H1 (cell line): ENCODE measurements at regions not wholly inside any gene's neighbourhood (a gene's known extent, or its start where the extent isn't known, plus 50 kb on each side); places are given as distances from the start of the nearest gene placed in this dataset.

Source experiments
- GABPA ChIP-seq: IDR thresholded peaks from 2 replicates; pipeline ENCODE4 v1.6.1; 2011; ENCODE audit warnings: mild to moderate bottlenecking, low read length, moderate library complexity, borderline replicate concordance; ENCODE audit not compliant: insufficient read depth
- JUN ChIP-seq: IDR thresholded peaks from 2 replicates; pipeline ENCODE4 v1.6.1; 2011; ENCODE audit warnings: low read depth, mild to moderate bottlenecking, improper control_type of control experiment, low read length
- RFX5 ChIP-seq: IDR thresholded peaks from 2 replicates; pipeline ENCODE4 v1.6.1; 2011; ENCODE audit warnings: low read depth, low read length, improper control_type of control experiment, borderline replicate concordance
- SIN3A ChIP-seq, 2 experiments: IDR thresholded peaks in 1 of 2; conservative IDR thresholded peaks in 1 of 2; 2 replicates each; pipeline ENCODE4 v1.6.1; 2011 to 2012; ENCODE audit warnings: low read length in 2 of 2, improper control_type of control experiment in 1 of 2, low read depth in 1 of 2, mild to moderate bottlenecking in 1 of 2
- SIRT6 ChIP-seq: IDR thresholded peaks from one replicate; pipeline ENCODE4 v1.7.1; 2012; ENCODE audit warnings: low read length, inconsistent platforms
- SUZ12 ChIP-seq: fragments of 200-600 bp; sonication (generic); IDR thresholded peaks from 2 replicates; pipeline ENCODE4 v1.6.1; 2012; ENCODE audit warnings: mild to moderate bottlenecking, inconsistent platforms, low read length, moderate library complexity, mixed read lengths
- TF ChIP-seq, protein P1 (sequence below): fragments of 300-600 bp; sonication (generic); IDR thresholded peaks from 2 replicates; pipeline ENCODE4 v1.7.1; 2012; ENCODE audit warnings: low read length, moderate library complexity, mild to moderate bottlenecking, inconsistent platforms; ENCODE audit not compliant: insufficient replicate concordance
- TF ChIP-seq, protein P2 (sequence below): IDR thresholded peaks from 2 replicates; pipeline ENCODE4 v1.6.1; 2011; ENCODE audit warnings: low read depth, mild to moderate bottlenecking, low read length; ENCODE audit not compliant: insufficient read depth

DNA sequence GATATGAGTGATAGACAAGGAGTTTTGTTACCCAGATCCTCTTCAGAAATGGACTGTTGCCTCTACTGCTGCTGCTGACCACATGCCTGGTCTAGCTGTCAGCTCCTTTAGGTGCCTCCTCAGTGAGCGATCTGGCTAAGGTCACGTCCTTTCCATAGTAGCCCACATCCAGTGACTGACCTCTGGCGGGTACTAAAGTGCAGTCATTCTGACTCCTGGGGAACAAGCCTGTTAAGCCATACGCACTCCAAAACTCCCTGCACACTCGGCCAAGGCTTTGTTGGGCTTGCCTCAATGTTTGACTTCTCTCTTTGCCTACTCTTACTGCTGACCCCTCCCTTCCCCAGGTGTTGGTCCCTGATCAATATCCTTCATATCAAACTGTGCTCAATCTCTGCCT is 685.2 kb downstream of the IRS1 start (continued):
- TF ChIP-seq, protein P1, sequence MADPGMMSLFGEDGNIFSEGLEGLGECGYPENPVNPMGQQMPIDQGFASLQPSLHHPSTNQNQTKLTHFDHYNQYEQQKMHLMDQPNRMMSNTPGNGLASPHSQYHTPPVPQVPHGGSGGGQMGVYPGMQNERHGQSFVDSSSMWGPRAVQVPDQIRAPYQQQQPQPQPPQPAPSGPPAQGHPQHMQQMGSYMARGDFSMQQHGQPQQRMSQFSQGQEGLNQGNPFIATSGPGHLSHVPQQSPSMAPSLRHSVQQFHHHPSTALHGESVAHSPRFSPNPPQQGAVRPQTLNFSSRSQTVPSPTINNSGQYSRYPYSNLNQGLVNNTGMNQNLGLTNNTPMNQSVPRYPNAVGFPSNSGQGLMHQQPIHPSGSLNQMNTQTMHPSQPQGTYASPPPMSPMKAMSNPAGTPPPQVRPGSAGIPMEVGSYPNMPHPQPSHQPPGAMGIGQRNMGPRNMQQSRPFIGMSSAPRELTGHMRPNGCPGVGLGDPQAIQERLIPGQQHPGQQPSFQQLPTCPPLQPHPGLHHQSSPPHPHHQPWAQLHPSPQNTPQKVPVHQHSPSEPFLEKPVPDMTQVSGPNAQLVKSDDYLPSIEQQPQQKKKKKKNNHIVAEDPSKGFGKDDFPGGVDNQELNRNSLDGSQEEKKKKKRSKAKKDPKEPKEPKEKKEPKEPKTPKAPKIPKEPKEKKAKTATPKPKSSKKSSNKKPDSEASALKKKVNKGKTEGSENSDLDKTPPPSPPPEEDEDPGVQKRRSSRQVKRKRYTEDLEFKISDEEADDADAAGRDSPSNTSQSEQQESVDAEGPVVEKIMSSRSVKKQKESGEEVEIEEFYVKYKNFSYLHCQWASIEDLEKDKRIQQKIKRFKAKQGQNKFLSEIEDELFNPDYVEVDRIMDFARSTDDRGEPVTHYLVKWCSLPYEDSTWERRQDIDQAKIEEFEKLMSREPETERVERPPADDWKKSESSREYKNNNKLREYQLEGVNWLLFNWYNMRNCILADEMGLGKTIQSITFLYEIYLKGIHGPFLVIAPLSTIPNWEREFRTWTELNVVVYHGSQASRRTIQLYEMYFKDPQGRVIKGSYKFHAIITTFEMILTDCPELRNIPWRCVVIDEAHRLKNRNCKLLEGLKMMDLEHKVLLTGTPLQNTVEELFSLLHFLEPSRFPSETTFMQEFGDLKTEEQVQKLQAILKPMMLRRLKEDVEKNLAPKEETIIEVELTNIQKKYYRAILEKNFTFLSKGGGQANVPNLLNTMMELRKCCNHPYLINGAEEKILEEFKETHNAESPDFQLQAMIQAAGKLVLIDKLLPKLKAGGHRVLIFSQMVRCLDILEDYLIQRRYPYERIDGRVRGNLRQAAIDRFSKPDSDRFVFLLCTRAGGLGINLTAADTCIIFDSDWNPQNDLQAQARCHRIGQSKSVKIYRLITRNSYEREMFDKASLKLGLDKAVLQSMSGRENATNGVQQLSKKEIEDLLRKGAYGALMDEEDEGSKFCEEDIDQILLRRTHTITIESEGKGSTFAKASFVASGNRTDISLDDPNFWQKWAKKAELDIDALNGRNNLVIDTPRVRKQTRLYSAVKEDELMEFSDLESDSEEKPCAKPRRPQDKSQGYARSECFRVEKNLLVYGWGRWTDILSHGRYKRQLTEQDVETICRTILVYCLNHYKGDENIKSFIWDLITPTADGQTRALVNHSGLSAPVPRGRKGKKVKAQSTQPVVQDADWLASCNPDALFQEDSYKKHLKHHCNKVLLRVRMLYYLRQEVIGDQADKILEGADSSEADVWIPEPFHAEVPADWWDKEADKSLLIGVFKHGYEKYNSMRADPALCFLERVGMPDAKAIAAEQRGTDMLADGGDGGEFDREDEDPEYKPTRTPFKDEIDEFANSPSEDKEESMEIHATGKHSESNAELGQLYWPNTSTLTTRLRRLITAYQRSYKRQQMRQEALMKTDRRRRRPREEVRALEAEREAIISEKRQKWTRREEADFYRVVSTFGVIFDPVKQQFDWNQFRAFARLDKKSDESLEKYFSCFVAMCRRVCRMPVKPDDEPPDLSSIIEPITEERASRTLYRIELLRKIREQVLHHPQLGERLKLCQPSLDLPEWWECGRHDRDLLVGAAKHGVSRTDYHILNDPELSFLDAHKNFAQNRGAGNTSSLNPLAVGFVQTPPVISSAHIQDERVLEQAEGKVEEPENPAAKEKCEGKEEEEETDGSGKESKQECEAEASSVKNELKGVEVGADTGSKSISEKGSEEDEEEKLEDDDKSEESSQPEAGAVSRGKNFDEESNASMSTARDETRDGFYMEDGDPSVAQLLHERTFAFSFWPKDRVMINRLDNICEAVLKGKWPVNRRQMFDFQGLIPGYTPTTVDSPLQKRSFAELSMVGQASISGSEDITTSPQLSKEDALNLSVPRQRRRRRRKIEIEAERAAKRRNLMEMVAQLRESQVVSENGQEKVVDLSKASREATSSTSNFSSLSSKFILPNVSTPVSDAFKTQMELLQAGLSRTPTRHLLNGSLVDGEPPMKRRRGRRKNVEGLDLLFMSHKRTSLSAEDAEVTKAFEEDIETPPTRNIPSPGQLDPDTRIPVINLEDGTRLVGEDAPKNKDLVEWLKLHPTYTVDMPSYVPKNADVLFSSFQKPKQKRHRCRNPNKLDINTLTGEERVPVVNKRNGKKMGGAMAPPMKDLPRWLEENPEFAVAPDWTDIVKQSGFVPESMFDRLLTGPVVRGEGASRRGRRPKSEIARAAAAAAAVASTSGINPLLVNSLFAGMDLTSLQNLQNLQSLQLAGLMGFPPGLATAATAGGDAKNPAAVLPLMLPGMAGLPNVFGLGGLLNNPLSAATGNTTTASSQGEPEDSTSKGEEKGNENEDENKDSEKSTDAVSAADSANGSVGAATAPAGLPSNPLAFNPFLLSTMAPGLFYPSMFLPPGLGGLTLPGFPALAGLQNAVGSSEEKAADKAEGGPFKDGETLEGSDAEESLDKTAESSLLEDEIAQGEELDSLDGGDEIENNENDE: no peak
- TF ChIP-seq GABPA (no peak), SIRT6 (no peak), RFX5 (no peak), SIN3A (conservative IDR thresholded peaks at IDR 0.05 in 1 of 2, IDR thresholded peaks at IDR 0.05 in 1 of 2; ENCODE audit: low read depth in 1 of 2, low read length in 2 of 2) (no peak), SUZ12 (no peak), JUN (no peak)
- TF ChIP-seq, protein P2, sequence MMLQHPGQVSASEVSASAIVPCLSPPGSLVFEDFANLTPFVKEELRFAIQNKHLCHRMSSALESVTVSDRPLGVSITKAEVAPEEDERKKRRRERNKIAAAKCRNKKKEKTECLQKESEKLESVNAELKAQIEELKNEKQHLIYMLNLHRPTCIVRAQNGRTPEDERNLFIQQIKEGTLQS: no peak
